Raji (cell line): ENCODE measurements at regions not wholly inside any gene's neighbourhood (a gene's known extent, or its start where the extent isn't known, plus 50 kb on each side); places are given as distances from the start of the nearest gene placed in this dataset.
A peak's percentile ranks its signal among the peaks of the same experiment; 100 is the strongest.

Experiments used
- POLR2A ChIP-seq: IDR thresholded peaks from 2 replicates; pipeline ENCODE4 v1.6.1; 2011; ENCODE audit warnings: low read depth, low read length, control low read depth; ENCODE audit not compliant: insufficient read depth

DNA sequence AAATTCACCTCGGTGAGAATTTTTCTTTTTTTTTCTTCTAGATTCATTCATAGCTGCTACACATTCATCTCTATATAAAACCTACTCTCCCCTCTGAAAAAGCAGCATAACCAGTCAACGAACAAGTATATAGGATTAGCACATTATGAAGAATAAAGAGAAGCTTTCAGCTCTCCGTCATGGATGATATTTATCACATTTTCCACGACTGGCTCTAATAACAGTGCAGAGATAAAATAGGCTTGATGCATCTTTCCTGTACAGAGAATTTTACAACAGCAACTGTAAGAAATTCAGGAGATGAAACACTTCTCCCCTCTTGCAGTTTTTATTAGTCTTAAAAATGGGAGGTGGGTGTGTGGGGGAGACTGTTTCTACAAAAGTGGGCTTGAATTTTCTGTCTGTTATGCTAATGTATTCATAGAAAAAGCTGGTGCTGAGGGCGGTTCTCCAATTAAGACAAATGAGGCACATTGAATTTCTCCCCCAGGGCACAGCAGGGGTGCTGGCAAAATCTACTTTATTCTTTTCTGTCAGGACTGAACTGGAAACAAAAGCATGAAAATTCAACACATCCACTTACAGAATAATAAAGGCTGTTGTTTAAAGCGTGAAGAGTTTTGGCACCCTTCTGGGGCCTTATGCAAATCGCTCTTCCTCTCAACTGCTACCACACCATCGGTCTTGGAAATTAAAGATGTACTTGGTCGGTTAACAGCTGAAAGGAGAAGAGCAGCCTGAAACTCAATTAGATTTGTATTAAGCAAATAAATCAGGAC is 233.9 kb upstream of the ZNF608 start:
- peak; percentile 31; the same call in 1 of the 2 replicates for TF ChIP-seq POLR2A

DNA sequence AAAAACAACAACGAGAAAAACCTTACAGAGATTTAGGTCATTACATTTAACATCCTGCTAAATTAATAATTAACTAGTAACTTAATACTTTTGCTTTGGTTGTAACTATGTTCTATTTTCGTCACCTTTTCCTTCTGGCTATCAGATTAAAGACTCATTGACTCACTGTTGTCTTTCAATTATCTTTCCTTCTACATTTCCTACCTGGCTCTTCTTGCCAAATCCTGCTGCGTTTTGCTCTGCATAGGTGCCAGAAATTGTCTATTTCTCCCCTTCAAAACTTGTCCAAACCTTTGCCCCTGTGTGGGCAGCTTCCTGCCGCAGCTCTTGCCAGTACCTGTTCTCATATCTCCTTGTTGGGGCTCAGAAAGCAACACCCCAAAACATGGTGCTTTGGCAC is 235.5 kb upstream of the ZNF608 start:
- TF ChIP-seq POLR2A, result no peak

DNA sequence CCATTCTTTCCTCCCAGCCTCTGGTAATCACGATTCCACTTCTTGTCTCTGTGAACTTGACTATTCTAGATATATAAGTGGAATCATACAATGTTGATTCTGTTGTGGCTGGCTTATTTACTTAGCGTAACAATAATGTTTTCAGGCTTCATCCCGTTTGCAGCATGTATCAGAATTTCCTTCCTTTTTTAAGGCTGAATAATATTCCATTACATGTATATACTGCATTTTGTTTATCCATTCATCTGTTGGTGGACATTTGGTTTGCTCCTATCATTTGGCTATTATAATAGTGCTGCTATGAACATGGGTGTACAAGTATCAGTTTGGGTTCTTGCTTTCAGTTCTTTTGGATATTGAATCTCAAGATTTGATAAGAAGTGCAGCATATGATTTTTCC is 239.7 kb upstream of the ZNF608 start:
- TF ChIP-seq POLR2A, result no peak

DNA sequence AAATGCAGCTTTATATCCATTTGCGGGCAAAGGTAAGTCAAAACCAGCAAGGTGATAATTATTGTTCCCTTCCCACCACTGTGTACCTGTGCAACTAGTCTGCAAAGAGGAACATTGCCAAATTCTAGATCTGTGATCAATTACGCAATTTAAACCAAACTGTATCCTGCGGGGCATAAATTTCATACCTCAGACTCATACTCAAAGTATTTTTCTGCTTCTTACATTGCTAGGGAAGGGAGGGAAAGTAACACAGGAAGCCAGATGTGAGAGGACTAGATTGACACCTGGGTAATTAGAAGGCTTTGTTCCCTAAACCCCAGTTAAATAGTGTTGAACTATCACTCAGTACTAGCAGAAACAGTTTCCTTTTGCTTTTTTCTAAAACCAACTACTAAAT is 240.2 kb upstream of the ZNF608 start:
- no peak for TF ChIP-seq POLR2A

DNA sequence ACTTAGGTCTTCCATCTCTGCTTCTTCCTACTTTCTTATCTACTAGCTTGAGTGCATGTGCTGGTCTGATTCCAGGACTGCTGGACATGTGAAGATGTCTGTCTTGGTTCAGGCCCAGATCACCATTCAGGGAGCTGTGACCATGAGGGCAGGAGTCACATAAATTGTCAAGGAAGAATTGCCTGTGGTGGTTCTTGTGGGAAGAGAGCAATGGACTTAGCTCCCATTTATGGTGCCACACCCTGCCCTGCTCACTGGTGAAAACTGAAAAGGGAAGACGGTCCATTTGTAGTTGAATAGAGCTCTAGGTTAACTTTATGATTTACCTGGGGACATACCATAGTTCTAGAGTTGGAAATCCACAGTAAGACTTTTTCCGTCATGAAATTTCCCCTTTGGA is 244.3 kb upstream of the ZNF608 start:
- no peak for TF ChIP-seq POLR2A

DNA sequence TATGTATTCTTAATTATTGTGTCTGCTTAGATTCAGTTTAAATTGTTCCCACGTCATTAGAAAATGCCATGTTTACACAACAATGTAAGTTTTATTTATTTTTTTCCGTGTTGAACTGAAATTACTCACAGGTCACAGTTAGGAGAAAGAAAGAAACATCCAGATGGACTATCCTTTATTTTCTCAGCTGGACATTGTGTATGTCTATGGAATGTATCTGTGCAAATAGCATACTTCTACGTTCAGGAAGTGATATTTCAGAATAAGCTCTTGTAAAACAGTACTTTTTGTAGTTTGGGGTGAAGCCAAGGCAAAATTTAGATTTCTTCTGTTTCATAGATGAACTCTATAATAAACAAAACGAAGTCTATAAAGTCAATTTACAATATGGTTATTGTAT is 249.0 kb upstream of the ZNF608 start:
- TF ChIP-seq POLR2A, result no peak

DNA sequence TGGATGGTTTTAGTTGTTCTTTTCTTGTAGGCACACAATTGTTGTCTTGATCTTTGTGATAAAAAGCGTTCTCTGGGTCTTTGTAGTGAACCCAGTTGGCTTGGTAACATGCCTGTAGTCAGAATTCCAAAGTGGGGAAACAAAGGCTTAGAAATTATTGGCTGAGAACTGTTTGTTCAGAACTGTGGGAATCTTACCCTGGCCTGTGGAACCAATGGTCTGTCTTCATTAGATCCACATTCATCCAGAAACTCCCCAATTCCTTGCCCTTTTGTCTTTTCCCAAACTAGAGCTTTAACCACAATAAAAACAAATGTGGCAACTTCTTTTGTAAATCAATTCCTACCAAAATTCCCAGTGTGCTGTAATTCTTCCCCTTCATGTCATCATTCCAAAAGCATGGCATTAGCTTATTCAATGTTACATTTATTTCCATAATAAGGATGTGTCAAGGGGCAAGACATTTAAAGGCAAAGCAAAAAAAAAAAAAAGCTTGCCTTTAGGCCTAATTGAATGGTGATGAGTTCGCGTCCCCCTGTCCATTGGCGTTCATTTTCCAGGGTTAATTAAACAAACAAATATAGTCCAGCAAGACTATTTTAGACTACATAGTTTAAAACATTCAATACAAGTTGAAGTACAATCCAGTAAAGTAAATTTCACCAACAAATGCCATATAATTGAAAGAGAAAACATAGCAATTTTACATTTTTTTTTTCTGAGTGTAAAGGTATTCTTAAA is 249.8 kb upstream of the ZNF608 start:
- no peak for TF ChIP-seq POLR2A

DNA sequence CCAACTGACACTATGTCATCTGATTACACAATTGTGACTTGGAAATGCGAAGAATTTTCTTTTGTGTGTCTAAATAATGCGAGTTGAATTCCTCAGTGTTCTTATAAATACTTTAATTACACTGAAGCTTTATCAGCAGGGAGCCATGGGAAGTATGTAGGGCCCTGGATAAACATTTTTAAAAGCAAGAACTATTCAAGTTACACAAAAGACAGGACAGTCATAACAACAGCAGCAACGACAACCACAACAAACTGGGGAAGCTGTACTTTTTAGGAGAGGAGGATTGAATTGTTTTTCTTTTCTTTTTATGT is 250.3 kb upstream of the ZNF608 start:
- TF ChIP-seq POLR2A, result no peak

DNA sequence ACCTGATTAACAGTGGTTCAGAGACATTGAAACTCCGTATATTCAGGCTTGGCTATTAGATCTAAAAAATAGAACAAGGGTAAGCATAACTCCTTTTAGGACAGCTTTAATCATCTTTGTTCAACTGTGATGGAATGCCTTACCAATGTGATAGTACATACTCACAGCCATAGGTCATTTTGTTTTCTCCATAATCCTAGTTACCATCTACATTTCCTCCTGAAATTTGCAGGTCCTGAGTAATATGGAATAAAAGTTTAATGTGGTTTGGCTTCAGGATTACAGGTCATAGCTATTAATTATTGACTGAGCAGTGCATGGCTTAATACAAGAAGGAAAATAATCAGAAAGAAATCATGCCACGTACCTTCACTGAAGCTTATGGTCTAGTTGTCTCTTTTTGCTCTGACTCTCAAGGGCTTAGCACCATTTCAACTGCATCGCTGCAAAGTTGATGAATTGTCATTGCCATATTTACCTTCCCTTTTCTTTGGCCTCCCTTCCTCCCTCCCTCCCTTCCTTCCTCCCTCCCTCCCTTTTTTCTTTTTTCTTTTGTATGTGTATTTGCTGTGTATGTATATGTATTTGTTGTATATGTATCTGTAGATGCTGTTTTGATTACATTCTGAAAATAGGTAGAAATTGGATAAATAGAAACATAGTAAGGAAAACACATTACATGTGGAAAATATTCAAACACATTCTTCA is 250.9 kb upstream of the ZNF608 start:
- no peak for TF ChIP-seq POLR2A

DNA sequence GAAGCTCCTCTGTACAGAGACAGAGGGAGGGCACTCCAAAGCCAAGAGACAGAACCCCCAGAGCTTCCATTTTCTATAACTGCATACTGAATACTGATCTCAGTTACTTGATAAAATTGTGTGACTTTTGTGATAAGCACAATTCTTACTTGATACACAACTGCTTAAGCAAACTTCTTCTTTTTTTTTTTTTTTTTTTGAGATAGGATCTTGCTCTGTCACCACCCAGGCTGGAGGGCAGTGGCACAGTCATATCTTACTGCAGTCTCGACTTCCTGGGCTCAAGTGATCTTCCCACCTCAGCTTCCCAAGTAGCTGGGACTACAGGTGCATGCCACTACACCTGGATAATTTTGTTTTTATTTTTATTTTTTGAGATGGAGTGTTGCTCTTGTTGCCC is 252.1 kb upstream of the ZNF608 start:
- TF ChIP-seq POLR2A, result no peak

DNA sequence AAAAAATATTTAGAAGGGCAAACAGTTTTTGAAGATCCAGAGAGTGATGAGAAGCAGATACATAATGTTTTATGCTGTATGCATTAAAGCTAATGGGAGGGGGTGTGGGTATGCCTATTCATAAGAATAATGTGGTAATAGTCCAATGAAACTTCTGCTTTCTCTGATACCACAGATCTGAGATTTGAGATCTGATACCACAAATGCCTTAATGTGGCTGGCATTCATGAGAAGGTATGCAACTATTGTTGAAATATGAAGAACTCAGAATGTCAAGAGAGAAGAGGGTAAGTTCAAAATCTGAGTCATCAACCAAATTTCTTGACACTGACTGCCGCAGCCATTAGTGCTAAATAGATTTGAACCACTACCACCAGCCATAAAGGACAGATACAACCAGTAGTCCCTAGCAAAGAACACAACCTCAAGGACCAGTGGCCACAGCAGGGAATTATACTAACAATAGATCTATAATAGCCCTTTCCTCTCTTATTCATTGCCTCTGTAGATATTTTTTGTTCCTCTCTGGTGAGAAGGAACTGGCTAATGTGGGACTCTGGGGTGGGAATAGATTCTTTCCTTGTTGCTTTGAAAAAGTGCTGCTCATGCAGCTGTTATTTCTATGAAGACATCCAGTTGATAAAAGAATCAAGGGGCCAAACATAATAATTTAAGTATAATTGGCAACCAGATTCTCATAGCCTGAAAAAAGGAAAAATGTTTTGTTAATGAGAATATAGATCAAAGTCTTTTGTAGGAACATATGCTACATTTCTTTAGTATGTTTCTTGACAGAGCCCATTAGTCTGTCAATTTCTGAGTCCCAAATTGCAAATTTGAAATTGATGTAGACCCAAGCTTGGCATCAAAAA is 256.5 kb upstream of the ZNF608 start:
- no peak for TF ChIP-seq POLR2A

DNA sequence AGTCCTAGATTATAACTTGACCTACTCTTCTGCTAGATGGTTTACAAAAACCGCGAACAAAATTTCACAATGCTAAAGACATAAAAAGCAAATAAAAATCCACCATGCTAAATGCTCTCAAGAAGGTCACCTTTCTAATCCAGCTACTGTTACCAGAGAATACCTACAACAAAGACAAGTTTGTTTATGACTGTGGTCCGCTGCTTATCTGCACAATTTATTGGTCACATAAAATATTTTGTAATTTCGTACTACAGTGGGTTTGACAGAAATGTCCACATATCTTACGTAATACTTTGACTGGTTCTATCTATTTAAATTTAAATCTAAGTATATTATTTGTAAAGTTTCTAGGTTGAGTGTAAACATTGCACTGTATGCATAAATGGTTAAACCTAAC is 257.6 kb upstream of the ZNF608 start:
- no peak for TF ChIP-seq POLR2A

DNA sequence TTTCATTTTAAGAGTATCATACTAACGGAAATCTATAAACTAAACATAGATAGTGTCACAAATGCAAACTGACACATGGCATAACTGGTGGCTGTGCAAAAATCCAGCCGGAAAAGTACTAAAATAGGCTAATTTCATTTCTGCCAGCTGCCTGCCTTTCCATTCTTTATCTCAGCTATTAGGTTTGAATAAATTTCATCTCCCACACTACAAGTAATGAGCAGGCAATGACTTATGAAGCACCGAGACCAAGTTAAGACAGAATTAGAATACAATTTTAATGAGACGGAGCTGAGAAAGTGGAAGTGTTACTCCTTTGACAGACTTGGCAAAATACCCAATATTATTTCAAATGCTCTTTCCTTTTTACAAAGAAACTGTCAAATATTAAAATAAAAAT is 258.8 kb upstream of the ZNF608 start:
- no peak for TF ChIP-seq POLR2A

DNA sequence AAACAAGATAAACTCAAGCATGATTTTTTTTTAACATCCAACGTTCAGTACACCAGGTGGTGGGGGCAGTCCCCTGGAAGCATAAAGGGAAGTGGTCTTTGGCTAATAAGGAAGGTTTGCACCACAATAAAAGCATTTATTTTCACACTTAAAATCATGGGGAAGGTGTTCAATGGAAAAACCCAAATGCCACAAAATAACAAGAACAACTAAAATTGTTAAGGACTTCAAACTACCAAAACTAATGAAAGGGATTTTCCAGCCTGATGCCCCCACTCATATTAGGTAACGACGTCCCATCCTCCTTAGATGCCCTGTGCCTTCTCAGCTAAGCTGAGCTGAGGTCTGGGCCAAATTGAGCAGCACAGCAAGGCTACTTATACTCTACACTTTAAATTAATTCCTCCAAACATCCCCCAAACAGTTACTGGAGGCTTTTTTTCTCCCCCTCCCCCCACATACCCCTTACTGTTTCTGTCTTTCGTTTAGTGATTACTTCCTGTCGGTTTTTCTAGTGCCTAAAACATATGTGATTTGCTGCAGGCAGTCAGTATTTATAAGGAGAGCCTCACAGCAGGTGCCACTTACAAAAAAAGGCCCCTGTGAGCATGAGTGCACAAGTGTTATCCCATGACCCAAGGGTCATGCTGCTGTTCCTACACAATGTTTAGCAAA is 259.7 kb upstream of the ZNF608 start:
- peak; percentile 15; the same call in 1 of the 2 replicates for TF ChIP-seq POLR2A

DNA sequence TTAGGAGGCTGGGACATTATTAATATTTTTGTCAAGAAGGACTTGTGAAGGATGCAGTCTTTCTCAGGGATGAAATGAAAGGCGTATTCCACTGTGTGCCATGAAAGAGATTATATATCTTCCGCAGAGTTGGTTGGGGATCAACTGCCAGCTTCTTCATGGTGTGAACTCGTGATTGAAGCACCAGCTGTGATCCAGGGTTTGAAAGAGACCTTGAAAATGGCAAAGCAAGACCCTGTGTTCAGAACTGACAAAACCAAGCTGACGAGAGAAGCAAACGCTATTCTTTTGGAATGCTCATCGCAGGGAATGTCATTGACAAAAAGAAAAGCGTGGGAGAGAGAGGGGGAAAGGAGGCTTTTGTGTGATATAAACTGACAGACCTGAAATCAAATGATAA is 263.9 kb upstream of the ZNF608 start:
- TF ChIP-seq POLR2A, result no peak
